Activated B cell treated with CpG ODN at 0.5 μM for 24 hours (primary cell): ENCODE measurements at regions not wholly inside any gene's neighbourhood (a gene's known extent, or its start where the extent isn't known, plus 50 kb on each side); places are given as distances from the start of the nearest gene placed in this dataset.

ENCODE experiments used
- ATAC-seq: fragments of 200-7000 bp; cut with Tn5 transposase; one replicate; pipeline ENCODE4 v1.10.0; 2021; ENCODE audit warnings: low read depth, mild to moderate bottlenecking, moderate library complexity
- CTCF ChIA-PET: fragments of 350-600 bp; sonication (Branson Sonifier 250); formaldehyde crosslinking; loops from one replicate; lab custom pipeline; 2021; ENCODE audit warnings: antibody characterized with exemption; lab: Charles Lee
- POLR2A ChIA-PET: fragments of 350-600 bp; sonication (Branson Sonifier 250); formaldehyde crosslinking; loops from one replicate; lab custom pipeline; 2021; ENCODE audit warnings: antibody characterized with exemption; lab: Charles Lee
- DNase-seq: peaks from one replicate; pipeline ENCODE4 v3.0.0; 2022
- H3K27ac Mint-ChIP-seq: one replicate; pipeline ENCODE4 v1.8.0; 2020; ENCODE audit warnings: mixed read lengths
- H3K27me3 Mint-ChIP-seq: one replicate; pipeline ENCODE4 v1.8.0; 2021; ENCODE audit warnings: mixed read lengths
- H3K36me3 Mint-ChIP-seq: one replicate; pipeline ENCODE4 v1.8.0; 2021; ENCODE audit warnings: low read depth, mixed read lengths
- H3K4me1 Mint-ChIP-seq: one replicate; pipeline ENCODE4 v1.8.0; 2021; ENCODE audit warnings: mixed read lengths
- H3K4me3 Mint-ChIP-seq: one replicate; pipeline ENCODE4 v1.8.0; 2020; ENCODE audit warnings: mild to moderate bottlenecking, mixed read lengths
- H3K9me3 Mint-ChIP-seq: one replicate; pipeline ENCODE4 v1.8.0; 2020; ENCODE audit warnings: mixed read lengths
- CTCF ChIP-seq: fragments of 200-600 bp; IDR thresholded peaks from one replicate; pipeline ENCODE4 v1.8.0; 2022; ENCODE audit warnings: antibody characterized with exemption, mild to moderate bottlenecking
- intact Hi-C: fragments of 100-400 bp; cut with micrococcal nuclease; formaldehyde crosslinking; loops from one replicate; pipeline ENCODE4 v1.15.1; 2024

DNA sequence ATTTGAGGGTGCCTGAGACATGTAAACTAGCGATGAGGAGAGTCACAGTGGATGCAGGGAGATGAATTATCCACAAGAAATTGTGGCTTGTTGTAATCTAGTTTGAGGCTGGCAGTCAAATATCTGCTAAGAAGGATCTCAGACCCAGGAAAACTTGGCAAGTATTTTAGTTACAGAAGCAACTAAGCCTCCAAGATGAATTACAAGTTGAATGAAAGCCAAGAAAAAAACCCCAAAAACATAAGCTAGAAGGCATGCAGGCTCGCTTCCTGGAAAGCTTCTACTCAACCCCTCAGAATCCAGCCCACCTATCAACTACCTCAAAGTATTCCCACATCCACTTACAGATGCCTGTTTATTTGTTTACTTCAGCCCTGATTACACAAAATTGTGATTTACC is 696.9 kb downstream of the MAT2B start:
- ATAC-seq (no peak), DNase-seq (no peak)
- Mint-ChIP-seq H3K4me3 (no peak overlapping the region), H3K27me3 (no peaks in the 10 kb centered on the region), H3K9me3 (peaks cover 3% of the 10 kb centered on the region), H3K4me1 (no peaks in the 10 kb centered on the region), H3K27ac (no peak overlapping the region), H3K36me3 (no peaks in the 10 kb centered on the region)
- CTCF ChIA-PET: no interaction called here
- intact Hi-C loops: no loop called here
- no peak for TF ChIP-seq CTCF
- POLR2A ChIA-PET: no interaction called here

- DNase-seq (no peak), ATAC-seq (no peak)
- Mint-ChIP-seq H3K27ac (no peak overlapping the region), H3K4me1 (no peaks in the 10 kb centered on the region), H3K36me3 (no peaks in the 10 kb centered on the region), H3K9me3 (peaks cover 3% of the 10 kb centered on the region), H3K27me3 (no peaks in the 10 kb centered on the region), H3K4me3 (no peak overlapping the region)
- ChIA-PET CTCF (no interaction called here), POLR2A (no interaction called here)
- no peak for TF ChIP-seq CTCF
- intact Hi-C loops: no loop called here
Measured at GRCh38 chr5:164203581-164204225, 698.3 kb downstream of the MAT2B start.

- POLR2A ChIA-PET: no interaction called here
- H3K27ac Mint-ChIP-seq: no peak overlapping the region
- H3K36me3 Mint-ChIP-seq: no peaks in the 10 kb centered on the region
- intact Hi-C loops: no loop called here
- ATAC-seq: no peak
- H3K27me3 Mint-ChIP-seq: no peaks in the 10 kb centered on the region
- no peak for DNase-seq
- no peak overlapping the region for H3K4me3 Mint-ChIP-seq
- CTCF ChIA-PET: no interaction called here
- peaks cover 2% of the 10 kb centered on the region for H3K9me3 Mint-ChIP-seq
- H3K4me1 Mint-ChIP-seq: no peaks in the 10 kb centered on the region
- no peak for TF ChIP-seq CTCF
Measured at GRCh38 chr5:164204338-164204946, 699.0 kb downstream of the MAT2B start.

GRCh38 chr5:164206196-164206595 is 700.8 kb downstream of the MAT2B start:
- ChIA-PET POLR2A (no interaction called here), CTCF (no interaction called here)
- no peak overlapping the region for H3K27ac Mint-ChIP-seq
- H3K9me3 Mint-ChIP-seq: no peaks in the 10 kb centered on the region
- intact Hi-C loops: no loop called here
- no peaks in the 10 kb centered on the region for H3K4me1 Mint-ChIP-seq
- H3K36me3 Mint-ChIP-seq: no peaks in the 10 kb centered on the region
- no peaks in the 10 kb centered on the region for H3K27me3 Mint-ChIP-seq
- no peak for ATAC-seq
- DNase-seq: no peak
- H3K4me3 Mint-ChIP-seq: no peak overlapping the region
- TF ChIP-seq CTCF: no peak

DNA sequence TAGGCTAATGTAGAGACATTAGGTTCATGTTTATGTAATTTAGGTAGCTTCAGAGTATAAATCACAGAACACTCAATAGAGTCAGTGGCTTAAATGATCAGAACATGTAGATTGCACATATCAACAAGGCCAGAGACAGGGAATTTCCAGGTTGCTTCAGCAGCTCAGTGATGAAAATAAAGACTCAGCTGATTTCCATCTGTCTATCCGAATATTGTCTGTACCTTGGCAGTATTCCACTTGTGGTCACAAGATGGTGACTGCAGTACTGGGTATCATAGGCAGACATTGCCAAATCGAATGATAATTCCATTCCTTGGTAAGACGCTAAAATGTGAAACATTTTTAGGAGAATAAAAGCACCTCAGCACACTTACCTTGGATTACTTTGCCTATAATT is 702.2 kb downstream of the MAT2B start:
- DNase-seq (no peak), ATAC-seq (no peak)
- TF ChIP-seq CTCF: no peak
- H3K4me3 Mint-ChIP-seq: no peak overlapping the region
- H3K4me1 Mint-ChIP-seq: no peaks in the 10 kb centered on the region
- H3K27me3 Mint-ChIP-seq: no peaks in the 10 kb centered on the region
- POLR2A ChIA-PET: no interaction called here
- CTCF ChIA-PET: no interaction called here
- no peaks in the 10 kb centered on the region for H3K36me3 Mint-ChIP-seq
- intact Hi-C loops: no loop called here
- no peaks in the 10 kb centered on the region for H3K9me3 Mint-ChIP-seq
- no peak overlapping the region for H3K27ac Mint-ChIP-seq
